Esophagus muscularis mucosa (tissue), 4 donors: ENCODE measurements at regions not wholly inside any gene's neighbourhood (a gene's known extent, or its start where the extent isn't known, plus 50 kb on each side); places are given as distances from the start of the nearest gene placed in this dataset.

Experiments
- EP300 ChIP-seq: sonication (generic); formaldehyde crosslinking; IDR thresholded peaks from one replicate; pipeline ENCODE4 v1.6.1; 2017; ENCODE audit warnings: antibody characterized with exemption
- POLR2A ChIP-seq: fragments of 450-650 bp; IDR thresholded peaks from one replicate; pipeline ENCODE4 v1.6.1; 2017; ENCODE audit warnings: antibody characterized with exemption, moderate library complexity, mild to moderate bottlenecking, low read depth
- POLR2AphosphoS5 ChIP-seq, 2 donors: sonication (generic); formaldehyde crosslinking; IDR thresholded peaks; one replicate each; pipeline ENCODE4 v1.6.1; 2017; ENCODE audit warnings: antibody characterized with exemption in 2 of 2
- TF ChIP-seq, protein P1 (sequence below), 3 experiments: fragments of 200-600 bp in 2 of 3; fragments of 450-650 bp in 1 of 3; sonication (generic) in 2 of 3; IDR thresholded peaks; one replicate each; pipeline ENCODE4 v1.5.1; 2017 to 2019; ENCODE audit warnings: antibody characterized with exemption in 3 of 3, mild to moderate bottlenecking in 2 of 3, moderate library complexity in 1 of 3

DNA sequence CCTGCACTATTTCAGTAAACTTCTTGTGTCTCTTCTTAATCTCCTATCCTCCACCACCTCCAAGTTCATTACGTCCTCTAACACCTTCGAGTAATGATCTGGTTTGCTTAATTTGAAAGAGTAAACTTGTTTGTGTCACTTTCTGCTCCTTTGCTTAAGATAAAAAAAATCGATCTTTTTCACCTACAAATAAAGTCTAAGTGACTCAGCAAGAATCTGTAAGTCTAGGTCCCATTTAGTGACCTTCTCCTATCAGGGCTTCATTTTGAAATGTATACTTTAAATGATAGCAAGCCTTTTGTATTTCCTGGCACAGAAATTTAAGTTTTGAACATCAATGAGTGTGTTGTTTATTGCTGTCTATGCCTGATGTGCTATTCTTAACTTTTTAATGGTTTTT, 260.9 kb upstream of the TFPI start:
- TF ChIP-seq, protein P1, sequence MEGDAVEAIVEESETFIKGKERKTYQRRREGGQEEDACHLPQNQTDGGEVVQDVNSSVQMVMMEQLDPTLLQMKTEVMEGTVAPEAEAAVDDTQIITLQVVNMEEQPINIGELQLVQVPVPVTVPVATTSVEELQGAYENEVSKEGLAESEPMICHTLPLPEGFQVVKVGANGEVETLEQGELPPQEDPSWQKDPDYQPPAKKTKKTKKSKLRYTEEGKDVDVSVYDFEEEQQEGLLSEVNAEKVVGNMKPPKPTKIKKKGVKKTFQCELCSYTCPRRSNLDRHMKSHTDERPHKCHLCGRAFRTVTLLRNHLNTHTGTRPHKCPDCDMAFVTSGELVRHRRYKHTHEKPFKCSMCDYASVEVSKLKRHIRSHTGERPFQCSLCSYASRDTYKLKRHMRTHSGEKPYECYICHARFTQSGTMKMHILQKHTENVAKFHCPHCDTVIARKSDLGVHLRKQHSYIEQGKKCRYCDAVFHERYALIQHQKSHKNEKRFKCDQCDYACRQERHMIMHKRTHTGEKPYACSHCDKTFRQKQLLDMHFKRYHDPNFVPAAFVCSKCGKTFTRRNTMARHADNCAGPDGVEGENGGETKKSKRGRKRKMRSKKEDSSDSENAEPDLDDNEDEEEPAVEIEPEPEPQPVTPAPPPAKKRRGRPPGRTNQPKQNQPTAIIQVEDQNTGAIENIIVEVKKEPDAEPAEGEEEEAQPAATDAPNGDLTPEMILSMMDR (IDR thresholded peaks at IDR 0.05): no peak
- no peak for TF ChIP-seq POLR2A
- no peak for TF ChIP-seq EP300
- no peak for TF ChIP-seq POLR2AphosphoS5 (IDR thresholded peaks at IDR 0.05)
